ENCODE measurements at regions not wholly inside any gene's neighbourhood (a gene's known extent, or its start where the extent isn't known, plus 50 kb on each side); places are given as distances from the start of the nearest gene placed in this dataset.

GRCh38 chr4:137393044-137393443 is 139.2 kb downstream of the PCDH18 start:
- TF ChIP-seq POLR2A (IDR thresholded peaks at IDR 0.05; ENCODE audit: low read length) (no peak), GATA1 (IDR thresholded peaks at IDR 0.05; ENCODE audit: low read depth, low read length) (no peak)

All from erythroblast (primary cell).